HepG2 (cell line): ENCODE measurements at regions not wholly inside any gene's neighbourhood (a gene's known extent, or its start where the extent isn't known, plus 50 kb on each side); places are given as distances from the start of the nearest gene placed in this dataset.

ENCODE experiments used
- ATAC-seq: fragments of 200-7000 bp; cut with Tn5 transposase; 3 replicates; pipeline ENCODE4 v1.9.1; 2020; ENCODE audit warnings: mild to moderate bottlenecking, moderate library complexity
- BruUV-seq: library from RNA; stranded (reverse); fragments of 400-500 nt; replicated peaks from 2 replicates; lab custom pipeline; 2021; lab: Mats Ljungman, UMichigan
- CTCF ChIA-PET: fragments of 300-600 bp; formaldehyde crosslinking; extraction: SDS; loops from one replicate; lab custom pipeline; 2021; ENCODE audit warnings: low total read pairs, inconsistent platforms, low intra/inter-chr PET ratio; lab: Yijun Ruan, JAX
- POLR2A ChIA-PET: fragments of 350-600 bp; sonication (Branson Sonifier 250); formaldehyde crosslinking; loops from one replicate; lab custom pipeline; 2020; ENCODE audit warnings: antibody characterized with exemption, inconsistent platforms; lab: Yijun Ruan, JAX
- DNase-seq: peaks from one replicate; pipeline ENCODE4 v3.0.0-alpha.2; 2015; ENCODE audit warnings: low spot score
- FAIRE-seq: peaks from 3 replicates; lab custom pipeline; 2011; peaks lifted over from hg19 to GRCh38; lab: Jason Lieb, UNC
- H2AFZ ChIP-seq: one replicate; pipeline ENCODE4 v1.6.1; 2011; ENCODE audit warnings: low read length, inconsistent platforms
- H3K27ac ChIP-seq: fragments of 300-600 bp; 3 replicates; pipeline ENCODE4 v1.8.0; 2011; ENCODE audit warnings: mixed run types, mild to moderate bottlenecking, mixed read lengths, low read length, inconsistent platforms; ENCODE audit not compliant: insufficient read depth; ENCODE audit errors: extremely low read length
- H3K27me3 ChIP-seq, 2 experiments: fragments of 200-600 bp in 1 of 2; 2 replicates in 1 of 2; 3 replicates in 1 of 2; pipeline versions ENCODE4 v1.6.0 to v1.8.0; 2011; ENCODE audit warnings: low read length in 2 of 2, mild to moderate bottlenecking in 2 of 2, moderate library complexity in 2 of 2, inconsistent platforms in 1 of 2; ENCODE audit not compliant: insufficient read depth in 2 of 2, control insufficient read depth in 1 of 2
- H3K36me3 ChIP-seq, 2 experiments: fragments of 200-600 bp in 1 of 2; replicated peaks in 1 of 2; 2 replicates in 1 of 2; 3 replicates in 1 of 2; pipeline versions ENCODE4 v1.5.1 to v1.8.0; 2011; ENCODE audit warnings: low read length in 2 of 2, inconsistent platforms in 1 of 2; ENCODE audit not compliant: insufficient read depth in 2 of 2, control insufficient read depth in 1 of 2
- H3K4me1 ChIP-seq: 2 replicates; pipeline ENCODE4 v1.5.1; 2012; ENCODE audit warnings: low read length, inconsistent platforms; ENCODE audit not compliant: insufficient read depth
- H3K4me2 ChIP-seq: 2 replicates; pipeline ENCODE4 v1.6.0; 2011; ENCODE audit warnings: low read depth, low read length, inconsistent platforms
- H3K4me3 ChIP-seq, 3 experiments: fragments of 200-600 bp in 1 of 3; sonication (generic), shearing (Covaris generic) in 1 of 3; replicated peaks in 1 of 3; 2 replicates each; pipeline ENCODE4 v1.5.1; 2011 to 2016; ENCODE audit warnings: low read length in 3 of 3, inconsistent platforms in 2 of 3, low read depth in 2 of 3, mild to moderate bottlenecking in 2 of 3, control low read depth in 1 of 3, mixed read lengths in 1 of 3; ENCODE audit not compliant: insufficient read depth in 1 of 3
- H3K79me2 ChIP-seq: one replicate; pipeline ENCODE4 v1.6.1; 2011; ENCODE audit warnings: low read length, inconsistent platforms; ENCODE audit not compliant: insufficient read depth
- H3K9ac ChIP-seq: 2 replicates; pipeline ENCODE4 v1.6.0; 2011; ENCODE audit warnings: mild to moderate bottlenecking, low read depth, low read length, inconsistent platforms; ENCODE audit not compliant: insufficient read depth
- H3K9me3 ChIP-seq: 2 replicates; pipeline ENCODE4 v1.5.1; 2012; ENCODE audit warnings: mild to moderate bottlenecking, low read length
- H4K20me1 ChIP-seq: 2 replicates; pipeline ENCODE4 v1.6.0; 2011; ENCODE audit warnings: inconsistent platforms, mild to moderate bottlenecking, low read length, moderate library complexity; ENCODE audit not compliant: insufficient read depth
- ATF4 ChIP-seq, 2 experiments: fragments of 450-650 bp in 1 of 2; sonication (generic) in 1 of 2; formaldehyde crosslinking; IDR thresholded peaks; 2 replicates each; pipeline versions ENCODE4 v1.5.0 to v1.8.0; 2020 to 2022; ENCODE audit warnings: mild to moderate bottlenecking in 1 of 2, missing genetic modification reagents in 1 of 2
- E2F2 ChIP-seq: sonication (generic); formaldehyde crosslinking; IDR thresholded peaks from 2 replicates; pipeline ENCODE4 v1.4.0; 2020; ENCODE audit warnings: missing genetic modification reagents, borderline replicate concordance
- FOXA3 ChIP-seq: IDR thresholded peaks from 2 replicates; pipeline ENCODE4 v1.6.1; 2016; ENCODE audit warnings: missing genetic modification reagents, missing compliant biosample characterization
- HNRNPUL1 ChIP-seq: fragments of 200-400 bp; formaldehyde crosslinking; IDR thresholded peaks from 2 replicates; pipeline ENCODE4 v1.6.1; 2017; ENCODE audit warnings: low read depth, mild to moderate bottlenecking, low read length, moderate library complexity
- KLF13 ChIP-seq: sonication (generic); formaldehyde crosslinking; IDR thresholded peaks from 2 replicates; pipeline ENCODE4 v1.4.0; 2020; ENCODE audit warnings: mild to moderate bottlenecking, missing genetic modification reagents
- MAFK ChIP-seq, 2 experiments: IDR thresholded peaks in 1 of 2; conservative IDR thresholded peaks in 1 of 2; 2 replicates each; pipeline ENCODE4 v1.6.1; 2011; ENCODE audit warnings: improper control_type of control experiment in 2 of 2, low read length in 2 of 2
- MEF2D ChIP-seq: sonication (generic); formaldehyde crosslinking; IDR thresholded peaks from 2 replicates; pipeline ENCODE4 v1.5.1; 2020; ENCODE audit warnings: mild to moderate bottlenecking, missing genetic modification reagents
- MTF2 ChIP-seq: sonication (generic); formaldehyde crosslinking; IDR thresholded peaks from 2 replicates; pipeline ENCODE4 v1.5.0; 2020; ENCODE audit warnings: missing genetic modification reagents, borderline replicate concordance
- ZEB1 ChIP-seq: IDR thresholded peaks from 2 replicates; pipeline ENCODE4 v1.6.1; 2012; ENCODE audit warnings: mild to moderate bottlenecking, low read depth, inconsistent platforms; ENCODE audit not compliant: insufficient replicate concordance
- ZNF142 ChIP-seq: sonication (generic); formaldehyde crosslinking; IDR thresholded peaks from 2 replicates; pipeline ENCODE4 v1.4.0; 2020; ENCODE audit warnings: missing genetic modification reagents
- WGBS: methylation state at CpG from one replicate; pipeline ENCODE4 v1.1.6; 2017; ENCODE audit warnings: low lambda C conversion rate; 5-methylcytosine and 5-hydroxymethylcytosine counted together
- in situ Hi-C: cut with HindIII; loops from 2 replicates; pipeline ENCODE4 v1.10.0; 2017; ENCODE audit warnings: low pct_unique_long_range_greater_than_20kb; ENCODE audit not compliant: extremely low pct_ligation_motif_present
- intact Hi-C: fragments of 100-400 bp; cut with micrococcal nuclease; formaldehyde crosslinking; loops from one replicate; pipeline ENCODE4 v1.10.0; 2022; ENCODE audit not compliant: unreplicated experiment
- TF ChIP-seq, protein P1 (sequence below): sonication (generic); formaldehyde crosslinking; IDR thresholded peaks from 2 replicates; pipeline ENCODE4 v1.5.0; 2020; ENCODE audit warnings: missing genetic modification reagents

- TF ChIP-seq ZEB1 = no peak
- TF ChIP-seq, all 625 proteins: peak for 0
These were observed 163.2 kb upstream of the CSF3R start (continued) for GRCh38 chr1:36645867-36646266.

- Histone ChIP-seq H3K27ac (no peak overlapping the region), H3K4me3 (no peak overlapping the region), H4K20me1 (no peaks in the 10 kb centered on the region), H3K4me2 (no peak overlapping the region), H3K4me1 (no peaks in the 10 kb centered on the region), H3K27me3 (peaks cover 3 to 12% of the 10 kb centered on the region in 2 experiments; a peak in 3 of 5 replicates), H3K36me3 (no peaks in the 10 kb centered on the region), H3K9ac (no peak overlapping the region), H3K79me2 (no peaks in the 10 kb centered on the region), H2AFZ (no peak overlapping the region), H3K9me3 (no peaks in the 10 kb centered on the region)
- POLR2A ChIA-PET = no interaction called here
- CTCF ChIA-PET = no interaction called here
- intact Hi-C loops = no loop called here
- in situ Hi-C loops = no loop called here
- ATAC-seq (no peak), FAIRE-seq (no peak), DNase-seq (no peak)
- no TSS peak for BruUV-seq
- 27% methylated on average over 6 of the region's 7 CpGs for WGBS
- no peak for TF ChIP-seq MTF2 (CRISPR knock-in tag)
- no peak for TF ChIP-seq FOXA3
- TF ChIP-seq MEF2D = no peak
- TF ChIP-seq, protein P1, sequence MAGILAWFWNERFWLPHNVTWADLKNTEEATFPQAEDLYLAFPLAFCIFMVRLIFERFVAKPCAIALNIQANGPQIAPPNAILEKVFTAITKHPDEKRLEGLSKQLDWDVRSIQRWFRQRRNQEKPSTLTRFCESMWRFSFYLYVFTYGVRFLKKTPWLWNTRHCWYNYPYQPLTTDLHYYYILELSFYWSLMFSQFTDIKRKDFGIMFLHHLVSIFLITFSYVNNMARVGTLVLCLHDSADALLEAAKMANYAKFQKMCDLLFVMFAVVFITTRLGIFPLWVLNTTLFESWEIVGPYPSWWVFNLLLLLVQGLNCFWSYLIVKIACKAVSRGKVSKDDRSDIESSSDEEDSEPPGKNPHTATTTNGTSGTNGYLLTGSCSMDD (CRISPR knock-in tag) = no peak
- TF ChIP-seq MAFK (conservative IDR thresholded peaks at IDR 0.05 in 1 of 2, IDR thresholded peaks at IDR 0.05 in 1 of 2; ENCODE audit: low read length in 2 of 2) = no peak
- no peak for TF ChIP-seq HNRNPUL1
- no peak for TF ChIP-seq ZNF142 (CRISPR knock-in tag)
- no peak for TF ChIP-seq ATF4 (CRISPR knock-in tag; IDR thresholded peaks at IDR 0.05)
- TF ChIP-seq KLF13 (CRISPR knock-in tag) = no peak
- no peak for TF ChIP-seq E2F2
These were observed 161.8 kb upstream of the CSF3R start for GRCh38 chr1:36644556-36644955.
